HepG2 (cell line): ENCODE measurements at regions not wholly inside any gene's neighbourhood (a gene's known extent, or its start where the extent isn't known, plus 50 kb on each side); places are given as distances from the start of the nearest gene placed in this dataset.

Source experiments
- CAMTA2 ChIP-seq: sonication (generic); formaldehyde crosslinking; IDR thresholded peaks from 2 replicates; pipeline ENCODE4 v1.4.0; 2020; ENCODE audit warnings: mild to moderate bottlenecking, missing genetic modification reagents, borderline replicate concordance
- CCAR2 ChIP-seq: fragments of 200-400 bp; formaldehyde crosslinking; optimal IDR thresholded peaks from 2 replicates; pipeline ENCODE3; 2018; ENCODE audit warnings: low read depth, mild to moderate bottlenecking, low read length, moderate library complexity
- EED ChIP-seq: sonication (generic); formaldehyde crosslinking; IDR thresholded peaks from 2 replicates; pipeline ENCODE4 v1.5.0; 2020; ENCODE audit warnings: mild to moderate bottlenecking, missing genetic modification reagents
- HMG20B ChIP-seq: conservative IDR thresholded peaks from 2 replicates; pipeline ENCODE4 v1.6.1; 2016; ENCODE audit warnings: missing genetic modification reagents, missing compliant biosample characterization
- HNRNPLL ChIP-seq: fragments of 200-400 bp; formaldehyde crosslinking; IDR thresholded peaks from 2 replicates; pipeline ENCODE4 v1.6.1; 2017; ENCODE audit warnings: mild to moderate bottlenecking, low read depth, low read length; ENCODE audit not compliant: poor library complexity, severe bottlenecking
- NFKB2 ChIP-seq: sonication (generic); formaldehyde crosslinking; IDR thresholded peaks from 2 replicates; pipeline ENCODE4 v1.4.0; 2020; ENCODE audit warnings: missing genetic modification reagents, borderline replicate concordance
- NONO ChIP-seq, 2 experiments: fragments of 450-650 bp in 1 of 2; sonication (generic) in 1 of 2; formaldehyde crosslinking in 1 of 2; IDR thresholded peaks in 1 of 2; conservative IDR thresholded peaks in 1 of 2; 2 replicates each; pipeline versions ENCODE4 v1.6.1 to v1.8.0; 2017 to 2022; ENCODE audit warnings: mild to moderate bottlenecking in 1 of 2, missing genetic modification reagents in 1 of 2, moderate library complexity in 1 of 2
- PPARG ChIP-seq: conservative IDR thresholded peaks from 2 replicates; pipeline ENCODE4 v1.6.1; 2016; ENCODE audit warnings: missing biosample characterization, missing genetic modification reagents
- REXO4 ChIP-seq: sonication (generic); formaldehyde crosslinking; IDR thresholded peaks from 2 replicates; pipeline ENCODE4 v1.8.0; 2022; ENCODE audit warnings: missing genetic modification reagents, mild to moderate bottlenecking, borderline replicate concordance
- YEATS4 ChIP-seq: sonication (generic); formaldehyde crosslinking; IDR thresholded peaks from 2 replicates; pipeline ENCODE4 v1.4.0; 2020; ENCODE audit warnings: missing genetic modification reagents, borderline replicate concordance
- ZBTB38 ChIP-seq: sonication (generic); formaldehyde crosslinking; IDR thresholded peaks from 2 replicates; pipeline ENCODE4 v1.5.1; 2020; ENCODE audit warnings: mild to moderate bottlenecking, missing genetic modification reagents
- ZNF343 ChIP-seq: sonication (generic); formaldehyde crosslinking; IDR thresholded peaks from 2 replicates; pipeline ENCODE4 v1.4.0; 2020; ENCODE audit warnings: mild to moderate bottlenecking, missing genetic modification reagents
- ZNF446 ChIP-seq: sonication (generic); formaldehyde crosslinking; IDR thresholded peaks from 2 replicates; pipeline ENCODE4 v1.5.0; 2020; ENCODE audit warnings: mild to moderate bottlenecking, missing genetic modification reagents
- ZNF572 ChIP-seq: sonication (generic); formaldehyde crosslinking; IDR thresholded peaks from 2 replicates; pipeline ENCODE4 v1.5.1; 2020; ENCODE audit warnings: mild to moderate bottlenecking, missing genetic modification reagents
- ZNF713 ChIP-seq: sonication (generic); formaldehyde crosslinking; IDR thresholded peaks from 2 replicates; pipeline ENCODE4 v1.4.0; 2020; ENCODE audit warnings: mild to moderate bottlenecking, missing genetic modification reagents
- TF ChIP-seq, protein P1 (sequence below): sonication (generic); formaldehyde crosslinking; IDR thresholded peaks from 2 replicates; pipeline ENCODE4 v1.4.0; 2020; ENCODE audit warnings: mild to moderate bottlenecking, missing genetic modification reagents
- TF ChIP-seq, protein P2 (sequence below): sonication (generic); formaldehyde crosslinking; IDR thresholded peaks from one replicate; pipeline ENCODE4 v1.5.1; 2020; ENCODE audit warnings: mild to moderate bottlenecking, missing genetic modification reagents; ENCODE audit errors: not compliant biosample characterization
- TF ChIP-seq, protein P3 (sequence below): sonication (generic); formaldehyde crosslinking; conservative IDR thresholded peaks from 2 replicates; pipeline ENCODE4 v1.5.0; 2020; ENCODE audit warnings: missing genetic modification reagents

DNA sequence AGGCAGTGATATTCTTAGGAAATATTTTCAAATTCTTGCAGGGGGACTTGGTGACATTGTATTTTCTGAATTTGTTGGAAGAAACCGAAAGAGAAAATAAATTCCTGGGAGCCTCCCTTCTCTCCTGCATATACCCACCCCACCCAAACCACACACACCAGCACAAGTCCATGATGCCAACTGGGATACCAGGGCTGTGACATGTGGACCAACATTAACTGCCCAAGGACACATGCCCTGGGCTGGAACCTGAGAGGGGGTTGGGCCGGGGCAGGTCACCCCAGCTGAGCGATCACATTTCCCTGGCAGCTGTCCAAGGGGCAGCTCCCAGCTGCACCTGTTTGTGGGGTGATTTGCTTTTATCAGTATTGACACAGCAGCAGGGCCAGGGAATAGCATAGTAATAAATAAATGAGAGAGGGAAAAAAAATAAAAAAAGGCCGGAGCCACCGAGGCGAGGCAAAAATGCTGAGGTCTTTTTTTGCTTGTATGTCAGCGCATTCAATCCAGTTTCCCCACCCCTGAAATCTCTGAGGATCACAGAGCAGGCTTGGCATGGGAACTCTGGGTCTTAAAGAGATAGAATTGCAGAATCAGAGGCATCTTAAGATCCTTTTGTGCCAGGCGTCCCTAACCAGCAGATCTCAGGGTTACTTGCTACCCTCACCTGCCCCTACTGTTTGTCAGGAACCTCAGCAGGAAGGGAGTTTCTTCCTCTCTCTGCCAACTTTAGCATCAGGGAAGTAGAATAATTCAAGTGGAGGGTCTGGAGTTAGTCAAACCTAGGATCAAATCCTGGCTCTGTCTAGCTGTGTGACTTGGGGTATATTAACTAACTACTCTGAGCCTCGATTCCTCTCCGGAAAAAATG, 66.5 kb upstream of the PIM1 start (continued):
- TF ChIP-seq EED (CRISPR knock-in tag), result no peak
- peak; percentile 69; the same call in 1 of the 2 replicates for TF ChIP-seq ZBTB38 (CRISPR knock-in tag)
- TF ChIP-seq, protein P1, sequence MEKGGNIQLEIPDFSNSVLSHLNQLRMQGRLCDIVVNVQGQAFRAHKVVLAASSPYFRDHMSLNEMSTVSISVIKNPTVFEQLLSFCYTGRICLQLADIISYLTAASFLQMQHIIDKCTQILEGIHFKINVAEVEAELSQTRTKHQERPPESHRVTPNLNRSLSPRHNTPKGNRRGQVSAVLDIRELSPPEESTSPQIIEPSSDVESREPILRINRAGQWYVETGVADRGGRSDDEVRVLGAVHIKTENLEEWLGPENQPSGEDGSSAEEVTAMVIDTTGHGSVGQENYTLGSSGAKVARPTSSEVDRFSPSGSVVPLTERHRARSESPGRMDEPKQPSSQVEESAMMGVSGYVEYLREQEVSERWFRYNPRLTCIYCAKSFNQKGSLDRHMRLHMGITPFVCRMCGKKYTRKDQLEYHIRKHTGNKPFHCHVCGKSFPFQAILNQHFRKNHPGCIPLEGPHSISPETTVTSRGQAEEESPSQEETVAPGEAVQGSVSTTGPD, result 0 out of 2 replicates have a peak, but pooled peaks have one; percentile 12
- no peak for TF ChIP-seq ZNF343 (CRISPR knock-in tag)
- TF ChIP-seq CCAR2, result no peak
- no peak for TF ChIP-seq ZNF713
- no peak for TF ChIP-seq ZNF446 (CRISPR knock-in tag)
- no peak for TF ChIP-seq NFKB2 (CRISPR knock-in tag)
- TF ChIP-seq, protein P2, sequence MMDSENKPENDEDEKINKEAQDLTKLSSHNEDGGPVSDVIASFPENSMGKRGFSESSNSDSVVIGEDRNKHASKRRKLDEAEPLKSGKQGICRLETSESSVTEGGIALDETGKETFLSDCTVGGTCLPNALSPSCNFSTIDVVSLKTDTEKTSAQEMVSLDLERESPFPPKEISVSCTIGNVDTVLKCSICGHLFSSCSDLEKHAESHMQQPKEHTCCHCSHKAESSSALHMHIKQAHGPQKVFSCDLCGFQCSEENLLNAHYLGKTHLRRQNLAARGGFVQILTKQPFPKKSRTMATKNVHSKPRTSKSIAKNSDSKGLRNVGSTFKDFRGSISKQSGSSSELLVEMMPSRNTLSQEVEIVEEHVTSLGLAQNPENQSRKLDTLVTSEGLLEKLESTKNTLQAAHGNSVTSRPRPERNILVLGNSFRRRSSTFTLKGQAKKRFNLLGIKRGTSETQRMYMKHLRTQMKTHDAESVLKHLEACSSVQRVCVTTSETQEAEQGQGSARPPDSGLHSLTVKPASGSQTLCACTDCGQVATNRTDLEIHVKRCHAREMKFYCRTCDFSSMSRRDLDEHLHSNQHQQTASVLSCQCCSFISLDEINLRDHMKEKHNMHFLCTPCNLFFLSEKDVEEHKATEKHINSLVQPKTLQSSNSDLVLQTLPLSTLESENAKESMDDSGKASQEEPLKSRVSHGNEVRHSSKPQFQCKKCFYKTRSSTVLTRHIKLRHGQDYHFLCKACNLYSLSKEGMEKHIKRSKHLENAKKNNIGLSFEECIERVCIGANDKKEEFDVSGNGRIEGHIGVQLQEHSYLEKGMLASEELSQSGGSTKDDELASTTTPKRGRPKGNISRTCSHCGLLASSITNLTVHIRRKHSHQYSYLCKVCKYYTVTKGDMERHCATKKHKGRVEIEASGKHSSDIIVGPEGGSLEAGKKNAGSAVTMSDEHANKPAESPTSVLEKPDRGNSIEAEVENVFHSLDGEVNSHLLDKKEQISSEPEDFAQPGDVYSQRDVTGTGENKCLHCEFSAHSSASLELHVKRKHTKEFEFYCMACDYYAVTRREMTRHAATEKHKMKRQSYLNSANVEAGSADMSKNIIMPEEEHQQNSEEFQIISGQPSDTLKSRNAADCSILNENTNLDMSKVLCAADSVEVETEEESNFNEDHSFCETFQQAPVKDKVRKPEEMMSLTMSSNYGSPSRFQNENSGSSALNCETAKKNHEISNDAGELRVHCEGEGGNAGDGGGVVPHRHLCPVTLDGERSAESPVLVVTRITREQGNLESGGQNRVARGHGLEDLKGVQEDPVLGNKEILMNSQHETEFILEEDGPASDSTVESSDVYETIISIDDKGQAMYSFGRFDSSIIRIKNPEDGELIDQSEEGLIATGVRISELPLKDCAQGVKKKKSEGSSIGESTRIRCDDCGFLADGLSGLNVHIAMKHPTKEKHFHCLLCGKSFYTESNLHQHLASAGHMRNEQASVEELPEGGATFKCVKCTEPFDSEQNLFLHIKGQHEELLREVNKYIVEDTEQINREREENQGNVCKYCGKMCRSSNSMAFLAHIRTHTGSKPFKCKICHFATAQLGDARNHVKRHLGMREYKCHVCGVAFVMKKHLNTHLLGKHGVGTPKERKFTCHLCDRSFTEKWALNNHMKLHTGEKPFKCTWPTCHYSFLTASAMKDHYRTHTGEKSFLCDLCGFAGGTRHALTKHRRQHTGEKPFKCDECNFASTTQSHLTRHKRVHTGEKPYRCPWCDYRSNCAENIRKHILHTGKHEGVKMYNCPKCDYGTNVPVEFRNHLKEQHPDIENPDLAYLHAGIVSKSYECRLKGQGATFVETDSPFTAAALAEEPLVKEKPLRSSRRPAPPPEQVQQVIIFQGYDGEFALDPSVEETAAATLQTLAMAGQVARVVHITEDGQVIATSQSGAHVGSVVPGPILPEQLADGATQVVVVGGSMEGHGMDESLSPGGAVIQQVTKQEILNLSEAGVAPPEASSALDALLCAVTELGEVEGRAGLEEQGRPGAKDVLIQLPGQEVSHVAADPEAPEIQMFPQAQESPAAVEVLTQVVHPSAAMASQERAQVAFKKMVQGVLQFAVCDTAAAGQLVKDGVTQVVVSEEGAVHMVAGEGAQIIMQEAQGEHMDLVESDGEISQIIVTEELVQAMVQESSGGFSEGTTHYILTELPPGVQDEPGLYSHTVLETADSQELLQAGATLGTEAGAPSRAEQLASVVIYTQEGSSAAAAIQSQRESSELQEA (CRISPR knock-in tag), result no peak
- no peak for TF ChIP-seq HNRNPLL
- TF ChIP-seq, protein P3, sequence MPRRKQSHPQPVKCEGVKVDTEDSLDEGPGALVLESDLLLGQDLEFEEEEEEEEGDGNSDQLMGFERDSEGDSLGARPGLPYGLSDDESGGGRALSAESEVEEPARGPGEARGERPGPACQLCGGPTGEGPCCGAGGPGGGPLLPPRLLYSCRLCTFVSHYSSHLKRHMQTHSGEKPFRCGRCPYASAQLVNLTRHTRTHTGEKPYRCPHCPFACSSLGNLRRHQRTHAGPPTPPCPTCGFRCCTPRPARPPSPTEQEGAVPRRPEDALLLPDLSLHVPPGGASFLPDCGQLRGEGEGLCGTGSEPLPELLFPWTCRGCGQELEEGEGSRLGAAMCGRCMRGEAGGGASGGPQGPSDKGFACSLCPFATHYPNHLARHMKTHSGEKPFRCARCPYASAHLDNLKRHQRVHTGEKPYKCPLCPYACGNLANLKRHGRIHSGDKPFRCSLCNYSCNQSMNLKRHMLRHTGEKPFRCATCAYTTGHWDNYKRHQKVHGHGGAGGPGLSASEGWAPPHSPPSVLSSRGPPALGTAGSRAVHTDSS (CRISPR knock-in tag), result no peak
- peak; percentile 59; the same call in 1 of the 2 replicates for TF ChIP-seq ZNF572 (CRISPR knock-in tag)
- peak; percentile 87 for TF ChIP-seq HMG20B (CRISPR knock-in tag)
- peak; percentile 23; the same call in 1 of the 2 replicates for TF ChIP-seq YEATS4 (CRISPR knock-in tag)
- TF ChIP-seq NONO (IDR thresholded peaks at IDR 0.05), result no peak
- TF ChIP-seq NONO (CRISPR knock-in tag; conservative IDR thresholded peaks at IDR 0.05), result no peak
- peak; percentile 69 for TF ChIP-seq PPARG (CRISPR knock-in tag)
- TF ChIP-seq CAMTA2, result no peak
- no peak for TF ChIP-seq REXO4 (CRISPR knock-in tag)
